Fibroblast of the aortic adventitia (primary cell): ENCODE measurements at regions not wholly inside any gene's neighbourhood (a gene's known extent, or its start where the extent isn't known, plus 50 kb on each side); places are given as distances from the start of the nearest gene placed in this dataset.

ENCODE experiments used
- DNase-seq: peaks from one replicate; pipeline ENCODE4 v3.0.0-alpha.2; 2010; ENCODE audit warnings: low read depth
- H3K4me3 ChIP-seq: 2 replicates; pipeline ENCODE4 v1.5.1; 2011; ENCODE audit warnings: low read depth, mild to moderate bottlenecking, control low read depth, low read length, moderate library complexity
- CTCF ChIP-seq: IDR thresholded peaks from 2 replicates; pipeline ENCODE4 v1.5.1; 2011; ENCODE audit warnings: mild to moderate bottlenecking, low read length, control low read depth, inconsistent platforms; ENCODE audit not compliant: insufficient read depth

- no peak for DNase-seq
- H3K4me3 ChIP-seq = no peak overlapping the region
- peak; percentile 27 for TF ChIP-seq CTCF
Observed at GRCh38 chr3:74897006-74897405, 282.5 kb upstream of the CNTN3 start.

GRCh38 chr3:74891312-74891711, 276.9 kb upstream of the CNTN3 start:
- no peak for DNase-seq
- TF ChIP-seq CTCF = no peak
- no peak overlapping the region for H3K4me3 ChIP-seq

- peak; percentile 48 for TF ChIP-seq CTCF
- H3K4me3 ChIP-seq = no peak overlapping the region
- peak; percentile 14 for DNase-seq
Observed at GRCh38 chr3:74883690-74884089, 269.2 kb upstream of the CNTN3 start.

GRCh38 chr3:74883222-74883621, 268.8 kb upstream of the CNTN3 start:
- H3K4me3 ChIP-seq = no peak overlapping the region
- DNase-seq = no peak
- TF ChIP-seq CTCF = no peak

GRCh38 chr3:74880237-74880636, 265.8 kb upstream of the CNTN3 start:
- no peak overlapping the region for H3K4me3 ChIP-seq
- TF ChIP-seq CTCF = no peak
- DNase-seq = no peak

GRCh38 chr3:74866357-74867030, 252.0 kb upstream of the CNTN3 start:
- TF ChIP-seq CTCF = no peak
- H3K4me3 ChIP-seq = no peak overlapping the region
- DNase-seq = no peak

- TF ChIP-seq CTCF = no peak
- peak; percentile 0 for DNase-seq
- H3K4me3 ChIP-seq = no peak overlapping the region
Observed at GRCh38 chr3:74862476-74862875, 248.0 kb upstream of the CNTN3 start.
